A673 (cell line): ENCODE measurements at regions not wholly inside any gene's neighbourhood (a gene's known extent, or its start where the extent isn't known, plus 50 kb on each side); places are given as distances from the start of the nearest gene placed in this dataset.

Experiments
- BruUV-seq: library from RNA; stranded (reverse); fragments of 400-500 nt; replicated peaks from 2 replicates; lab custom pipeline; 2021; lab: Mats Ljungman, UMichigan
- CTCF ChIA-PET: fragments of 300-600 bp; sonication (Branson Sonifier 250); formaldehyde crosslinking; loops from one replicate; lab custom pipeline; 2022; ENCODE audit warnings: antibody characterized with exemption; lab: Charles Lee
- POLR2A ChIA-PET: fragments of 300-600 bp; sonication (Branson Sonifier 250); formaldehyde crosslinking; loops from one replicate; lab custom pipeline; 2022; ENCODE audit warnings: antibody characterized with exemption; ENCODE audit not compliant: low non-redundant PET; lab: Charles Lee
- DNase-seq: peaks from one replicate; pipeline ENCODE4 v3.0.0-alpha.2; 2015; ENCODE audit warnings: low spot score
- H3K27ac ChIP-seq: fragments of 200-600 bp; sonication (generic); 2 replicates; pipeline ENCODE4 v1.5.1; 2016; ENCODE audit warnings: mixed run types, low read depth, mild to moderate bottlenecking, mixed read lengths, antibody characterized with exemption, low read length; ENCODE audit not compliant: poor library complexity, severe bottlenecking
- H3K27me3 ChIP-seq: fragments of 200-600 bp; sonication (generic); replicated peaks from 2 replicates; pipeline ENCODE4 v1.6.1; 2017; ENCODE audit warnings: mixed run types, low read depth, mild to moderate bottlenecking, mixed read lengths, antibody characterized with exemption, low read length; ENCODE audit not compliant: insufficient read depth, poor library complexity
- H3K36me3 ChIP-seq: fragments of 200-600 bp; sonication (generic); 2 replicates; pipeline ENCODE4 v1.6.1; 2016; ENCODE audit warnings: mixed run types, mild to moderate bottlenecking, mixed read lengths, antibody characterized with exemption, low read length; ENCODE audit not compliant: insufficient read depth, poor library complexity, severe bottlenecking
- H3K4me1 ChIP-seq: fragments of 200-600 bp; sonication (generic); 2 replicates; pipeline ENCODE4 v1.6.1; 2017; ENCODE audit warnings: mixed run types, mild to moderate bottlenecking, mixed read lengths, antibody characterized with exemption, low read length; ENCODE audit not compliant: insufficient read depth, poor library complexity, severe bottlenecking
- H3K4me3 ChIP-seq: fragments of 200-600 bp; sonication (generic); 2 replicates; pipeline ENCODE4 v1.5.1; 2016; ENCODE audit warnings: low read depth, mixed run types, mild to moderate bottlenecking, mixed read lengths, low read length; ENCODE audit not compliant: poor library complexity, severe bottlenecking
- H3K9me3 ChIP-seq: fragments of 200-600 bp; sonication (generic); 2 replicates; pipeline ENCODE4 v1.6.1; 2016; ENCODE audit warnings: mixed run types, low read depth, mild to moderate bottlenecking, mixed read lengths, antibody characterized with exemption, low read length; ENCODE audit not compliant: poor library complexity, severe bottlenecking
- CTCF ChIP-seq: fragments of 300-800, 200-600 bp; sonication (generic); conservative IDR thresholded peaks from 2 replicates; pipeline ENCODE4 v1.5.1; 2017; ENCODE audit warnings: low read depth, mild to moderate bottlenecking, antibody characterized with exemption, low read length, moderate library complexity, mixed read lengths
- EZH2 ChIP-seq: fragments of 200-600 bp; sonication (generic); IDR thresholded peaks from 2 replicates; pipeline ENCODE4 v1.6.1; 2017; ENCODE audit warnings: borderline replicate concordance, low read depth, mild to moderate bottlenecking, mixed read lengths, antibody characterized with exemption, low read length; ENCODE audit not compliant: poor library complexity, severe bottlenecking
- intact Hi-C: fragments of 100-400 bp; cut with micrococcal nuclease; formaldehyde crosslinking; loops from one replicate; pipeline ENCODE4 v1.10.0; 2022; ENCODE audit not compliant: unreplicated experiment

GRCh38 chr14:56498112-56498511 is 81.5 kb upstream of the TMEM260 start:
- Histone ChIP-seq H3K36me3 (no peaks in the 10 kb centered on the region), H3K4me3 (no peak overlapping the region), H3K27me3 (no peaks in the 10 kb centered on the region), H3K9me3 (no peaks in the 10 kb centered on the region), H3K27ac (no peak overlapping the region), H3K4me1 (peaks cover 6% of the 10 kb centered on the region)
- no peak for TF ChIP-seq EZH2
- TF ChIP-seq CTCF, result no peak
- DNase-seq, result no peak
- CTCF ChIA-PET, result no interaction called here
- BruUV-seq, result no TSS peak
- intact Hi-C loops, result loop anchor here (10.0 kb wide), 1 partner anchor 327 kb away; no protein-coding TSS in a partner anchor
- POLR2A ChIA-PET, result no interaction called here

GRCh38 chr14:56501909-56502530 is 77.6 kb upstream of the TMEM260 start:
- intact Hi-C loops, result no loop called here
- Histone ChIP-seq H3K4me1 (peaks cover 6% of the 10 kb centered on the region), H3K27me3 (no peaks in the 10 kb centered on the region), H3K4me3 (no peak overlapping the region), H3K9me3 (no peaks in the 10 kb centered on the region), H3K27ac (no peak overlapping the region), H3K36me3 (no peaks in the 10 kb centered on the region)
- ChIA-PET POLR2A (no interaction called here), CTCF (no interaction called here)
- no peak for DNase-seq
- no TSS peak for BruUV-seq
- TF ChIP-seq CTCF, result no peak
- TF ChIP-seq EZH2, result no peak

- ChIA-PET CTCF (no interaction called here), POLR2A (no interaction called here)
- BruUV-seq, result no TSS peak
- intact Hi-C loops, result no loop called here
- Histone ChIP-seq H3K27me3 (no peaks in the 10 kb centered on the region), H3K36me3 (no peaks in the 10 kb centered on the region), H3K4me1 (peaks cover 6% of the 10 kb centered on the region), H3K9me3 (no peaks in the 10 kb centered on the region), H3K4me3 (no peak overlapping the region), H3K27ac (no peak overlapping the region)
- no peak for DNase-seq
- TF ChIP-seq CTCF (no peak), EZH2 (no peak)
Measured at GRCh38 chr14:56505361-56505760, 74.2 kb upstream of the TMEM260 start.
